ENCODE measurements at regions not wholly inside any gene's neighbourhood (a gene's known extent, or its start where the extent isn't known, plus 50 kb on each side); places are given as distances from the start of the nearest gene placed in this dataset.

- TF ChIP-seq RFX5 (IDR thresholded peaks at IDR 0.05; ENCODE audit: low read length) (no peak), CTCF (IDR thresholded peaks at IDR 0.05) (no peak), EZH2phosphoT487 (IDR thresholded peaks at IDR 0.05; ENCODE audit: borderline replicate concordance, low read depth) (no peak), SMC3 (IDR thresholded peaks at IDR 0.05; ENCODE audit: low read depth, low read length) (no peak), IRF3 (IDR thresholded peaks at IDR 0.05; ENCODE audit: low read depth, low read length) (no peak), REST (IDR thresholded peaks at IDR 0.05; ENCODE audit: low read depth, low read length) (no peak), RAD21 (IDR thresholded peaks at IDR 0.05; ENCODE audit: low read length) (no peak), EP300 (IDR thresholded peaks at IDR 0.05; ENCODE audit: borderline replicate concordance in 1 of 2, low read depth in 1 of 2, low read length in 1 of 2) (no peak), NRF1 (IDR thresholded peaks at IDR 0.05; ENCODE audit: low read depth, low read length) (no peak), MAX (IDR thresholded peaks at IDR 0.05; ENCODE audit: low read depth) (no peak), TAF1 (IDR thresholded peaks at IDR 0.05; ENCODE audit: borderline replicate concordance, low read depth, low read length) (no peak), POLR2AphosphoS5 (IDR thresholded peaks at IDR 0.05; ENCODE audit: low read depth, low read length) (no peak), FOXJ3 (CRISPR knock-in tag; IDR thresholded peaks at IDR 0.05) (no peak), NFIC (IDR thresholded peaks at IDR 0.05; ENCODE audit: borderline replicate concordance) (no peak)
Measured at GRCh38 chr3:2024713-2025112, 74.0 kb upstream of the CNTN4 start.
